Heart right ventricle (tissue), 16 donors: ENCODE measurements at regions not wholly inside any gene's neighbourhood (a gene's known extent, or its start where the extent isn't known, plus 50 kb on each side); places are given as distances from the start of the nearest gene placed in this dataset.

Source experiments
- ATAC-seq, 8 donors: fragments of 200-7000 bp; cut with Tn5 transposase; one replicate each; pipeline ENCODE4 v1.9.1; 2020; ENCODE audit warnings: mild to moderate bottlenecking in 8 of 8, moderate library complexity in 8 of 8, moderate number of reproducible peaks in 1 of 8
- DNase-seq, 2 donors: peaks; one replicate each; pipeline ENCODE4 v3.0.0-alpha.2; 2020
- H3K27ac ChIP-seq, 10 donors: fragments of 200-600 bp; sonication (generic) in 2 of 10; one replicate each; pipeline versions ENCODE4 v1.5.0 to v1.8.0; 2020 to 2022; ENCODE audit warnings: mild to moderate bottlenecking in 3 of 10
- H3K27me3 ChIP-seq, 7 donors: fragments of 200-600 bp; one replicate each; pipeline ENCODE4 v1.8.0; 2021 to 2022; ENCODE audit warnings: mild to moderate bottlenecking in 2 of 7
- H3K36me3 ChIP-seq, 9 donors: fragments of 200-600 bp; sonication (generic) in 1 of 9; one replicate each; pipeline versions ENCODE4 v1.5.0 to v1.8.0; 2020 to 2022; ENCODE audit warnings: mild to moderate bottlenecking in 2 of 9
- H3K4me1 ChIP-seq, 9 donors: fragments of 200-600 bp; sonication (generic) in 1 of 9; one replicate each; pipeline versions ENCODE4 v1.5.0 to v1.8.0; 2020 to 2022; ENCODE audit warnings: mild to moderate bottlenecking in 4 of 9
- H3K4me3 ChIP-seq, 10 donors: fragments of 200-600 bp; sonication (generic) in 2 of 10; one replicate each; pipeline versions ENCODE4 v1.5.0 to v1.8.0; 2020 to 2022; ENCODE audit warnings: mild to moderate bottlenecking in 7 of 10, moderate library complexity in 2 of 10
- H3K9me3 ChIP-seq, 11 donors: fragments of 200-600 bp in 10 of 11; sonication (generic) in 2 of 11; one replicate each; pipeline versions ENCODE4 v1.5.0 to v1.8.0; 2013 to 2022; ENCODE audit warnings: mild to moderate bottlenecking in 2 of 11, control low read depth in 1 of 11, moderate library complexity in 1 of 11
- CTCF ChIP-seq, 9 donors: fragments of 200-600 bp; sonication (generic) in 2 of 9; IDR thresholded peaks; one replicate each; pipeline versions ENCODE4 v1.5.0 to v1.8.0; 2021 to 2022; ENCODE audit warnings: antibody characterized with exemption in 9 of 9, mild to moderate bottlenecking in 5 of 9, moderate library complexity in 1 of 9
- WGBS, 2 donors: extraction: QIAGEN DNeasy Blood & Tissue Kit; methylation state at CpG; one replicate each; pipeline ENCODE4 v1.1.7; 2013; ENCODE audit warnings: inconsistent platforms in 1 of 2; 5-methylcytosine and 5-hydroxymethylcytosine counted together
- intact Hi-C, 10 donors: fragments of 100-400 bp; cut with DNase I; formaldehyde crosslinking; loops; one replicate each; pipeline versions ENCODE4 v1.11.1 to v1.14.2; 2022
- donor health status: Arrhythmogenic right ventricular cardiomyopathy.
- donor health status: ischemic (EF 13 %, LVEDD 7.1; RV severe dilation, severe dysfunction).
- donor health status: healthy with polysubstance abuse.
- donor health status: DM: no; HTN: yes; CAD: no.
- donor health status: DM: no; HTN: no; CAD: no.
- donor health status: ischemic (EF 25% LVEDD 6.9; RV normal size, moderate dysfunction).
- donor health status: ischemic (EF 25% LVEDD 5.7; RV mildly dilated, moderate dysfunction).
- donor health status: healthy.
- donor health status: DM: yes; HTN: yes; CAD: no.
- donor health status: Ischemic cardiomyopathy.
- donor health status: ischemic (EF 35%, LVEDD 5.7; RV mildly dilated, moderate dysfunction).
- donor health status: nonischemic (EF 11% LVEDD 7.7; RV severe dilation, severe dysfunction).
- donor health status: DM: yes; HTN: yes; CAD: no.
- donor health status: PGD.
- donor health status: ischemic (EF 29% LVEDD 5.4; RV normal size, mild dysfunction).
- donor health status: nonischemic (EF 23%, LVEDD 6.1; RV moderate dilation, normal function).

- Histone ChIP-seq H3K4me1 (peaks cover 0 to 9% (median under 1%) of the 10 kb centered on the region in 9 donors), H3K4me3 (no peak overlapping the region), H3K27ac (no peak overlapping the region), H3K36me3 (no peaks in the 10 kb centered on the region), H3K27me3 (peaks cover 0 to 34% (median 10%) of the 10 kb centered on the region in 7 donors), H3K9me3 (no peaks in the 10 kb centered on the region)
- no peak for ATAC-seq
- intact Hi-C loops, result no loop called here
- DNase-seq, result no peak
- no peak for TF ChIP-seq CTCF (IDR thresholded peaks at IDR 0.05)
- 84 to 86% methylated on average over 25 of the region's 25 CpGs for WGBS, 2 donors
Measured at GRCh38 chr22:49010070-49010863, 817.4 kb downstream of the BRD1 start.

- H3K4me1 ChIP-seq, result peaks cover 0 to 1% (median 0%) of the 10 kb centered on the region in 9 donors
- H3K4me3 ChIP-seq, result no peak overlapping the region
- intact Hi-C loops, result no loop called here
- H3K36me3 ChIP-seq, result no peaks in the 10 kb centered on the region
- H3K27ac ChIP-seq, result no peak overlapping the region
- ATAC-seq, result no peak
- H3K9me3 ChIP-seq, result no peaks in the 10 kb centered on the region
- no peak for TF ChIP-seq CTCF (IDR thresholded peaks at IDR 0.05)
- DNase-seq, result no peak
- 86 to 89% methylated on average over 12 of the region's 12 CpGs for WGBS, 2 donors
- peaks cover 0 to 34% (median 6%) of the 10 kb centered on the region in 7 donors for H3K27me3 ChIP-seq
Measured at GRCh38 chr22:49009359-49010063, 818.2 kb downstream of the BRD1 start.

- intact Hi-C loops, result no loop called here
- Histone ChIP-seq H3K9me3 (peaks cover 0 to 4% (median 0%) of the 10 kb centered on the region in 11 donors), H3K4me3 (no peak overlapping the region), H3K36me3 (no peaks in the 10 kb centered on the region), H3K27me3 (peaks cover 0 to 30% (median 5%) of the 10 kb centered on the region in 7 donors), H3K27ac (no peak overlapping the region), H3K4me1 (no peaks in the 10 kb centered on the region)
- no peak for DNase-seq
- WGBS, 2 donors, result 90% methylated on average over 18 of the region's 18 CpGs
- ATAC-seq, result no peak
- no peak for TF ChIP-seq CTCF (IDR thresholded peaks at IDR 0.05)
Measured at GRCh38 chr22:49008682-49009235, 818.9 kb downstream of the BRD1 start.

GRCh38 chr22:49007013-49007653 lies 820.5 kb downstream of the BRD1 start:
- Histone ChIP-seq H3K27ac (no peak overlapping the region), H3K4me3 (no peak overlapping the region), H3K36me3 (no peaks in the 10 kb centered on the region), H3K27me3 (peaks cover 0 to 24% (median 0%) of the 10 kb centered on the region in 7 donors), H3K9me3 (peaks cover 0 to 14% (median 0%) of the 10 kb centered on the region in 11 donors), H3K4me1 (no peaks in the 10 kb centered on the region)
- intact Hi-C loops, result no loop called here
- no peak for DNase-seq
- no peak for TF ChIP-seq CTCF (IDR thresholded peaks at IDR 0.05)
- ATAC-seq, result no peak
- WGBS, 2 donors, result 52 to 56% methylated on average over 12 of the region's 12 CpGs
